ENCODE measurements at regions not wholly inside any gene's neighbourhood (a gene's known extent, or its start where the extent isn't known, plus 50 kb on each side); places are given as distances from the start of the nearest gene placed in this dataset.

DNA sequence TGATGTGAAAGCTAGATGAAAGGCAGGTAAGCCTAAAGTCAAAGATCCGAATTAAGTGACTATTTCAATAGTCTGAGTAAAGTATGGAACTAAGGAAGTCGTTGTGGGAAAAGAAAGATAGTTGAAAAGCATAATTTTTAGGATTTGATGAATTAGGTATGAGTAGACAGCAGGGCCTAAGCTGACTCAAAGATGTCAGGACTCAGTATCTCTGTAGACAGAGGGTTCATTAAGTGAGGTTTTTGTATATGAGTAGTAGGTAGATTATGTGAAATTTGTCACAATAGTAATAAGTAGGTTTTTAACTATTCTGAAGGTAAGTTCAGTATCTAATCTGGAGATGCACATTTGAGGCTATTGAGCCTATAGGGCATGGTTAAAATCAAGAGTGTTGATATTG is 196.4 kb downstream of the RASSF9 start (continued):
- TF ChIP-seq THAP9 (CRISPR knock-in tag; IDR thresholded peaks at IDR 0.05; ENCODE audit: borderline replicate concordance), result no peak
- TF ChIP-seq ZNF460 (CRISPR knock-in tag; IDR thresholded peaks at IDR 0.05; ENCODE audit: borderline replicate concordance), result no peak
- TF ChIP-seq, protein P1, sequence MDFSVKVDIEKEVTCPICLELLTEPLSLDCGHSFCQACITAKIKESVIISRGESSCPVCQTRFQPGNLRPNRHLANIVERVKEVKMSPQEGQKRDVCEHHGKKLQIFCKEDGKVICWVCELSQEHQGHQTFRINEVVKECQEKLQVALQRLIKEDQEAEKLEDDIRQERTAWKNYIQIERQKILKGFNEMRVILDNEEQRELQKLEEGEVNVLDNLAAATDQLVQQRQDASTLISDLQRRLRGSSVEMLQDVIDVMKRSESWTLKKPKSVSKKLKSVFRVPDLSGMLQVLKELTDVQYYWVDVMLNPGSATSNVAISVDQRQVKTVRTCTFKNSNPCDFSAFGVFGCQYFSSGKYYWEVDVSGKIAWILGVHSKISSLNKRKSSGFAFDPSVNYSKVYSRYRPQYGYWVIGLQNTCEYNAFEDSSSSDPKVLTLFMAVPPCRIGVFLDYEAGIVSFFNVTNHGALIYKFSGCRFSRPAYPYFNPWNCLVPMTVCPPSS (IDR thresholded peaks at IDR 0.05), result no peak
- TF ChIP-seq, protein P2, sequence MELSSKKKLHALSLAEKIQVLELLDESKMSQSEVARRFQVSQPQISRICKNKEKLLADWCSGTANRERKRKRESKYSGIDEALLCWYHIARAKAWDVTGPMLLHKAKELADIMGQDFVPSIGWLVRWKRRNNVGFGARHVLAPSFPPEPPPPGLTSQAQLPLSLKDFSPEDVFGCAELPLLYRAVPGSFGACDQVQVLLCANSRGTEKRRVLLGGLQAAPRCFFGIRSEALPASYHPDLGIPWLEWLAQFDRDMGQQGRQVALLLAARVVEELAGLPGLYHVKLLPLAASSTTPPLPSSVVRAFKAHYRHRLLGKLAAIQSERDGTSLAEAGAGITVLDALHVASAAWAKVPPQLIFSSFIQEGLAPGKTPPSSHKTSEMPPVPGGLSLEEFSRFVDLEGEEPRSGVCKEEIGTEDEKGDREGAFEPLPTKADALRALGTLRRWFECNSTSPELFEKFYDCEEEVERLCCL (CRISPR knock-in tag; IDR thresholded peaks at IDR 0.05; ENCODE audit: borderline replicate concordance), result no peak
- no peak for TF ChIP-seq POLR2AphosphoS2 (IDR thresholded peaks at IDR 0.05; ENCODE audit: low read depth, low read length)
- TF ChIP-seq, protein P3, sequence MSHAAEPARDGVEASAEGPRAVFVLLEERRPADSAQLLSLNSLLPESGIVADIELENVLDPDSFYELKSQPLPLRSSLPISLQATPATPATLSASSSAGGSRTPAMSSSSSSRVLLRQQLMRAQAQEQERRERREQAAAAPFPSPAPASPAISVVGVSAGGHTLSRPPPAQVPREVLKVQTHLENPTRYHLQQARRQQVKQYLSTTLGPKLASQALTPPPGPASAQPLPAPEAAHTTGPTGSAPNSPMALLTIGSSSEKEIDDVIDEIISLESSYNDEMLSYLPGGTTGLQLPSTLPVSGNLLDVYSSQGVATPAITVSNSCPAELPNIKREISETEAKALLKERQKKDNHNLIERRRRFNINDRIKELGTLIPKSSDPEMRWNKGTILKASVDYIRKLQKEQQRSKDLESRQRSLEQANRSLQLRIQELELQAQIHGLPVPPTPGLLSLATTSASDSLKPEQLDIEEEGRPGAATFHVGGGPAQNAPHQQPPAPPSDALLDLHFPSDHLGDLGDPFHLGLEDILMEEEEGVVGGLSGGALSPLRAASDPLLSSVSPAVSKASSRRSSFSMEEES (CRISPR knock-in tag; IDR thresholded peaks at IDR 0.05), result no peak
- TF ChIP-seq PRDM15 (CRISPR knock-in tag; IDR thresholded peaks at IDR 0.05), result no peak
- no peak for TF ChIP-seq BORCS8-MEF2B (CRISPR knock-in tag; IDR thresholded peaks at IDR 0.05)
- TF ChIP-seq PAWR (CRISPR knock-in tag; IDR thresholded peaks at IDR 0.05; ENCODE audit: borderline replicate concordance), result no peak
- TF ChIP-seq ZFP36 (IDR thresholded peaks at IDR 0.05; ENCODE audit: borderline replicate concordance, low read depth, low read length, partially characterized antibody), result no peak
- TF ChIP-seq, protein P4, sequence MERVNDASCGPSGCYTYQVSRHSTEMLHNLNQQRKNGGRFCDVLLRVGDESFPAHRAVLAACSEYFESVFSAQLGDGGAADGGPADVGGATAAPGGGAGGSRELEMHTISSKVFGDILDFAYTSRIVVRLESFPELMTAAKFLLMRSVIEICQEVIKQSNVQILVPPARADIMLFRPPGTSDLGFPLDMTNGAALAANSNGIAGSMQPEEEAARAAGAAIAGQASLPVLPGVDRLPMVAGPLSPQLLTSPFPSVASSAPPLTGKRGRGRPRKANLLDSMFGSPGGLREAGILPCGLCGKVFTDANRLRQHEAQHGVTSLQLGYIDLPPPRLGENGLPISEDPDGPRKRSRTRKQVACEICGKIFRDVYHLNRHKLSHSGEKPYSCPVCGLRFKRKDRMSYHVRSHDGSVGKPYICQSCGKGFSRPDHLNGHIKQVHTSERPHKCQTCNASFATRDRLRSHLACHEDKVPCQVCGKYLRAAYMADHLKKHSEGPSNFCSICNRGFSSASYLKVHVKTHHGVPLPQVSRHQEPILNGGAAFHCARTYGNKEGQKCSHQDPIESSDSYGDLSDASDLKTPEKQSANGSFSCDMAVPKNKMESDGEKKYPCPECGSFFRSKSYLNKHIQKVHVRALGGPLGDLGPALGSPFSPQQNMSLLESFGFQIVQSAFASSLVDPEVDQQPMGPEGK (CRISPR knock-in tag; IDR thresholded peaks at IDR 0.05), result no peak
- TF ChIP-seq NFRKB (IDR thresholded peaks at IDR 0.05), result no peak
- TF ChIP-seq, protein P5, sequence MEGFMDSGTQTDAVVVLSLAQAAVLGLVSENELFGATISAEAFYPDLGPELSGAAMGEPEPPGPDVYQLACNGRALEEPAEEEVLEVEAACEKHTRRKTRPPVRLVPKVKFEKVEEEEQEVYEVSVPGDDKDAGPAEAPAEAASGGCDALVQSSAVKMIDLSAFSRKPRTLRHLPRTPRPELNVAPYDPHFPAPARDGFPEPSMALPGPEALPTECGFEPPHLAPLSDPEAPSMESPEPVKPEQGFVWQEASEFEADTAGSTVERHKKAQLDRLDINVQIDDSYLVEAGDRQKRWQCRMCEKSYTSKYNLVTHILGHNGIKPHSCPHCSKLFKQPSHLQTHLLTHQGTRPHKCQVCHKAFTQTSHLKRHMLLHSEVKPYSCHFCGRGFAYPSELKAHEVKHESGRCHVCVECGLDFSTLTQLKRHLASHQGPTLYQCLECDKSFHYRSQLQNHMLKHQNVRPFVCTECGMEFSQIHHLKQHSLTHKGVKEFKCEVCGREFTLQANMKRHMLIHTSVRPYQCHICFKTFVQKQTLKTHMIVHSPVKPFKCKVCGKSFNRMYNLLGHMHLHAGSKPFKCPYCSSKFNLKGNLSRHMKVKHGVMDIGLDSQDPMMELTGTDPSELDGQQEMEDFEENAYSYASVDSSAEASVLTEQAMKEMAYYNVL (CRISPR knock-in tag; IDR thresholded peaks at IDR 0.05; ENCODE audit: borderline replicate concordance), result no peak
- no peak for TF ChIP-seq ZNF562 (CRISPR knock-in tag; IDR thresholded peaks at IDR 0.05; ENCODE audit: borderline replicate concordance)
- TF ChIP-seq ZNF207 (IDR thresholded peaks at IDR 0.05; ENCODE audit: borderline replicate concordance), result no peak

Measured in HepG2 (cell line).